ENCODE measurements at regions not wholly inside any gene's neighbourhood (a gene's known extent, or its start where the extent isn't known, plus 50 kb on each side); places are given as distances from the start of the nearest gene placed in this dataset.

DNA sequence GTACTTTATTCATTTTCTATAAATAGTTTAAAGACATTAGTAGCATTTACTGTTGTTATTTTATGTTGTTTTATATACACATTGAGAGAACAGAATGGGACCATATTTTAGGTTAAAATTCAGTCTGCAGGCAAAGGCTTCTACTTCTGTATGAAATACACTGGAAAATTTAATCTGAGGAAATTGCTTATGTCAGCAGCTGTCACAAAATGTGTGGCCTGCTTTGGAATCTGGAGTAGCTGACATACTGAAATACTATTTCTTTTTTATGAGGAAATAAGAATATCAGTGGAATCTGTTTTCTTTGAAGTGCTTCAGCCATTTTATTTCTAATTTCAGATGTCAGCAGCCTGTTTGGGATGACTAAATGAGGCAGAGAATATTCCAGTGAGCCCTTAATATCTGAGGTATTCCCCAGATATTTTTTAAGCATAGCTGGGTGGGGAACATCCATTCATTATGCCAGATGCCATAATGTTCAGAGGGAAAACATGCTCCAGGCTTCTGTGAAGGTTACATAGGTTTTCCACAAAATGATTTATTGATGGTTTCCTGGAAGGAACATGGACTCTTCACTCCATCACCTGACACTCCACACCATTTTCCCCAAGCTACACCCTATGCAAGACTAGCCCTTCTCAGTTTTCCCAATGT lies 267.1 kb downstream of the ARL4A start:
- no peaks in the 10 kb centered on the region for H3K36me3 ChIP-seq (ENCODE audit: control insufficient read depth, insufficient read depth, low read length)
- no peak overlapping the region for H3K4me3 ChIP-seq (ENCODE audit: extremely low read depth, insufficient read depth, low read length, poor library complexity, severe bottlenecking)
- peaks cover 9% of the 10 kb centered on the region for H3K4me1 ChIP-seq (ENCODE audit: control insufficient read depth, insufficient read depth, low read length, poor library complexity, severe bottlenecking)
- no peaks in the 10 kb centered on the region for H3K9me3 ChIP-seq (ENCODE audit: control insufficient read depth, low read length)
- H3K27ac ChIP-seq (ENCODE audit: low read depth, low read length, severe bottlenecking) = no peak overlapping the region

DNA sequence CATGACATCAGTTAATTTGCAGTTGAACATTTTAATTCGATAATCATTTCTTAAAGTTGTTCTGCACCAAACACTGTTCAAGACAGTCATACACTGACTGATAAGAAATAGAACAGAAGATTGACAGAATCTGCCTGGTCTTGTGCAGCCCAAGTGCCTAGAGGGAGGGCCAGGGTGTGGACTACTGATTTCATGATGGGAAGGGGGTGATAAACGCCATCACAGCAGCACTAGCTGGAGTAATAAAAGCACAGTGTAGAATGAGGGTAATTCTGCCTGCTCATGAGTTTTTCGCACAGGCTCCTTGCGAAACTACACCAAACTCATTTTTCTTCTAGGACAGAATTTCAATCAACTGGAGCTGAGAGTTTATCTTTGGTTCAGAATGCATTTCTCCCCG lies 270.1 kb downstream of the ARL4A start:
- H3K4me3 ChIP-seq (ENCODE audit: extremely low read depth, insufficient read depth, low read length, poor library complexity, severe bottlenecking) = no peak overlapping the region
- WGBS, 2 experiments (ENCODE audit: insufficient coverage in 2 of 2) = 100% methylated on average over 1 of the region's 5 CpGs; no CpG with 5 or more reads in 1 of the 2 experiments
- H3K36me3 ChIP-seq (ENCODE audit: control insufficient read depth, insufficient read depth, low read length) = no peaks in the 10 kb centered on the region
- H3K9me3 ChIP-seq (ENCODE audit: control insufficient read depth, low read length) = no peaks in the 10 kb centered on the region
- no peaks in the 10 kb centered on the region for H3K4me1 ChIP-seq (ENCODE audit: control insufficient read depth, insufficient read depth, low read length, poor library complexity, severe bottlenecking)
- H3K27ac ChIP-seq (ENCODE audit: low read depth, low read length, severe bottlenecking) = no peak overlapping the region

DNA sequence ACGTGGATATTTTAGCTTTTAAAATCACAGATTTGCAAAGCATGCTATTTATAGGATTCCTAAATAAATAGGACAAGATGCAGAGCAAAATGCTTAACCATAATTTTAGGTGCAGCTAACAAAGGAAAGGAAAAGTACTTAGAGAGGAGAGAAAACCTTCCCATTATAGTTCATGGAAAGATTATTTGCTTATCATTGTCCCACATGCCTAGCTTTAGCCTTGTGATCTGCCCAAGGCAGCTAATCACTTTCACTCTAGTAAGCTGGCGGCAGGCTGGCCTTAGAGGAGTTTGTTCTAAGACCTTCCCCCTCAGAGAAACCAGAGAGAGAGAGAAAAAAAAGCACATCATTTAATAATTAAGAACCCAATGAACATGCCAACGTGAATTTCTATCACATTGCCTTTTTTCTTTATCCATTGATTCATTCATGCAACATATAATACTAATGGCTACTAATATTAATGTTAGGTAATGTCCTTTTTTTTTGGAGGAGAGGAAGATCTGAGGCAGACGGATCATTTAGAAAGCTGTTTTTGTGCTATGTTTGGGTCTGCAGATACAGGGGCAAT lies 274.6 kb downstream of the ARL4A start:
- no peaks in the 10 kb centered on the region for H3K36me3 ChIP-seq (ENCODE audit: control insufficient read depth, insufficient read depth, low read length)
- H3K9me3 ChIP-seq (ENCODE audit: control insufficient read depth, low read length) = no peaks in the 10 kb centered on the region
- no peak overlapping the region for H3K27ac ChIP-seq (ENCODE audit: low read depth, low read length, severe bottlenecking)
- WGBS, 2 experiments (ENCODE audit: insufficient coverage in 2 of 2) = 40 to 92% methylated on average over 1 of the region's 4 CpGs
- H3K4me3 ChIP-seq (ENCODE audit: extremely low read depth, insufficient read depth, low read length, poor library complexity, severe bottlenecking) = no peak overlapping the region
- no peaks in the 10 kb centered on the region for H3K4me1 ChIP-seq (ENCODE audit: control insufficient read depth, insufficient read depth, low read length, poor library complexity, severe bottlenecking)

DNA sequence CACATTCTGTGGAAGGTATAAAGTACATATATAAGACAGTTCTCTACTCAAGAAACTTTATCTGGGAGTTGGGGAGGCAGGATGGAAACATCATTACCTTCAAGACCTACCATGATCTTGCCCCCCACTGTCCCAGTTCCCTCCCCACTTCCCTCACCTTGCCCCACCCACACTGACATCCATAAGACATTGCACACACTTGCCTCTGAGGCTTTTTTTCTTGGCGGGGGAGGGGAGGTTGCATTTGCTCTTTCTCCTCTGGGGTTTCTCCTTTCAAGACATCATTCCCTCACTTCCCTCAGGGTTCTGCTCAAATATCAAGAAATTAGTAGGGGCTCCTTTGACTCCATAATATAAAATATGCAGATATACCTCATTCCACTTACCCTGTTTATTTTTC lies 276.0 kb downstream of the ARL4A start:
- Histone ChIP-seq H3K27ac (ENCODE audit: low read depth, low read length, severe bottlenecking) (no peak overlapping the region), H3K4me3 (ENCODE audit: extremely low read depth, insufficient read depth, low read length, poor library complexity, severe bottlenecking) (no peak overlapping the region), H3K9me3 (ENCODE audit: control insufficient read depth, low read length) (no peaks in the 10 kb centered on the region), H3K36me3 (ENCODE audit: control insufficient read depth, insufficient read depth, low read length) (no peaks in the 10 kb centered on the region), H3K4me1 (ENCODE audit: control insufficient read depth, insufficient read depth, low read length, poor library complexity, severe bottlenecking) (no peaks in the 10 kb centered on the region)
- WGBS, 2 experiments (ENCODE audit: insufficient coverage in 2 of 2) = 100% methylated on average over 1 of the region's 1 CpG; no CpG with 5 or more reads in 1 of the 2 experiments

- no peak overlapping the region for H3K4me3 ChIP-seq (ENCODE audit: extremely low read depth, insufficient read depth, low read length, poor library complexity, severe bottlenecking)
- 95% methylated on average over 4 of the region's 4 CpGs for WGBS, 2 experiments (ENCODE audit: insufficient coverage in 2 of 2)
- no peaks in the 10 kb centered on the region for H3K9me3 ChIP-seq (ENCODE audit: control insufficient read depth, low read length)
- no peaks in the 10 kb centered on the region for H3K36me3 ChIP-seq (ENCODE audit: control insufficient read depth, insufficient read depth, low read length)
- H3K4me1 ChIP-seq (ENCODE audit: control insufficient read depth, insufficient read depth, low read length, poor library complexity, severe bottlenecking) = no peaks in the 10 kb centered on the region
- no peak overlapping the region for H3K27ac ChIP-seq (ENCODE audit: low read depth, low read length, severe bottlenecking)
Measured at GRCh38 chr7:12964836-12965235, 277.4 kb downstream of the ARL4A start.

DNA sequence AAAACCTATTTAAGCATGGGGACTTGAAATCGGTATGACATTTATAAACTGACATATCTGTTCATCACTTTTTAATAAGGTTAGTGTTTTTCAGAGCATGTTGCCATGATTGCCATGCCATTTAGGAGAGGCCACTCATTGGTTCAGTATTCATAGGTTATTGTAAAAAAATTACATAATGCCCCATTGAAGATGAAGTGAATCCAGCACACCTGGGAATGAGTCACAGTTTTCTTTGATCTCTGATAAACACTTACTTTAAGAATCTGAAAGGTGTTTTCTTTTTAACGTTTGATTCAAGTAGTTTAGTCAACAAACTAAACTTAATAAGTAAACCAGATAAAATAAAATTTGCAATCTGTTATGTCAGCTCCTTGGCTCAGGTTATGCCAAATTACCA lies 278.3 kb downstream of the ARL4A start:
- no peaks in the 10 kb centered on the region for H3K9me3 ChIP-seq (ENCODE audit: control insufficient read depth, low read length)
- WGBS, 2 experiments (ENCODE audit: insufficient coverage in 2 of 2) = no CpG with 5 or more reads among the region's 2 CpGs
- H3K36me3 ChIP-seq (ENCODE audit: control insufficient read depth, insufficient read depth, low read length) = no peaks in the 10 kb centered on the region
- no peaks in the 10 kb centered on the region for H3K4me1 ChIP-seq (ENCODE audit: control insufficient read depth, insufficient read depth, low read length, poor library complexity, severe bottlenecking)
- H3K27ac ChIP-seq (ENCODE audit: low read depth, low read length, severe bottlenecking) = no peak overlapping the region
- H3K4me3 ChIP-seq (ENCODE audit: extremely low read depth, insufficient read depth, low read length, poor library complexity, severe bottlenecking) = no peak overlapping the region

- WGBS, 2 experiments (ENCODE audit: insufficient coverage in 2 of 2) = no CpG with 5 or more reads among the region's 3 CpGs
- H3K4me3 ChIP-seq (ENCODE audit: extremely low read depth, insufficient read depth, low read length, poor library complexity, severe bottlenecking) = no peak overlapping the region
- no peak overlapping the region for H3K27ac ChIP-seq (ENCODE audit: low read depth, low read length, severe bottlenecking)
- H3K9me3 ChIP-seq (ENCODE audit: control insufficient read depth, low read length) = no peaks in the 10 kb centered on the region
- no peaks in the 10 kb centered on the region for H3K36me3 ChIP-seq (ENCODE audit: control insufficient read depth, insufficient read depth, low read length)
- no peaks in the 10 kb centered on the region for H3K4me1 ChIP-seq (ENCODE audit: control insufficient read depth, insufficient read depth, low read length, poor library complexity, severe bottlenecking)
Measured at GRCh38 chr7:12967322-12967721, 279.9 kb downstream of the ARL4A start.

- no peak overlapping the region for H3K4me3 ChIP-seq (ENCODE audit: extremely low read depth, insufficient read depth, low read length, poor library complexity, severe bottlenecking)
- H3K36me3 ChIP-seq (ENCODE audit: control insufficient read depth, insufficient read depth, low read length) = no peaks in the 10 kb centered on the region
- H3K4me1 ChIP-seq (ENCODE audit: control insufficient read depth, insufficient read depth, low read length, poor library complexity, severe bottlenecking) = no peaks in the 10 kb centered on the region
- no peak overlapping the region for H3K27ac ChIP-seq (ENCODE audit: low read depth, low read length, severe bottlenecking)
- WGBS, 2 experiments (ENCODE audit: insufficient coverage in 2 of 2) = no CpG with 5 or more reads among the region's 4 CpGs
- H3K9me3 ChIP-seq (ENCODE audit: control insufficient read depth, low read length) = no peaks in the 10 kb centered on the region
Measured at GRCh38 chr7:12968836-12969422, 281.5 kb downstream of the ARL4A start.

DNA sequence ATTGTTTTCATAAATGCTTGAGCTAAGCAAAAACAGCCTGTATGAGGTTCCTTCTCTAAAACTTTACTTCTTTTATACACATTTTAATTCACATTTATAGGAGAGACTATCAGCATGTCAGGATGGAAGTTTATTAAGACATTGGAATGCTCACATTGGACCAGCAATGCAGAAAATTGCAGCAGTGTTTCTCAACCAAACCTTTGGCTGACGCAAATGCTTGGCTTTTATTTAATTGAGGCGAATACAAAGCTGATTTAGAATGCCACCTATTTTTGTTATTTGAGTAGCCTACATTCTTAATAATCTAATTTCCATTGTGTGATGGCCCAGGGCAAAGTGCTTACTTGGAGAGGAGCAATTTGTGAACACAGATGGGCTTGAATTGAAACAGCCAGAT lies 283.2 kb downstream of the ARL4A start:
- Histone ChIP-seq H3K4me3 (ENCODE audit: extremely low read depth, insufficient read depth, low read length, poor library complexity, severe bottlenecking) (no peak overlapping the region), H3K36me3 (ENCODE audit: control insufficient read depth, insufficient read depth, low read length) (no peaks in the 10 kb centered on the region), H3K4me1 (ENCODE audit: control insufficient read depth, insufficient read depth, low read length, poor library complexity, severe bottlenecking) (no peaks in the 10 kb centered on the region), H3K27ac (ENCODE audit: low read depth, low read length, severe bottlenecking) (no peak overlapping the region), H3K9me3 (ENCODE audit: control insufficient read depth, low read length) (no peaks in the 10 kb centered on the region)
- WGBS, 2 experiments (ENCODE audit: insufficient coverage in 2 of 2) = 100% methylated on average over 1 of the region's 2 CpGs

DNA sequence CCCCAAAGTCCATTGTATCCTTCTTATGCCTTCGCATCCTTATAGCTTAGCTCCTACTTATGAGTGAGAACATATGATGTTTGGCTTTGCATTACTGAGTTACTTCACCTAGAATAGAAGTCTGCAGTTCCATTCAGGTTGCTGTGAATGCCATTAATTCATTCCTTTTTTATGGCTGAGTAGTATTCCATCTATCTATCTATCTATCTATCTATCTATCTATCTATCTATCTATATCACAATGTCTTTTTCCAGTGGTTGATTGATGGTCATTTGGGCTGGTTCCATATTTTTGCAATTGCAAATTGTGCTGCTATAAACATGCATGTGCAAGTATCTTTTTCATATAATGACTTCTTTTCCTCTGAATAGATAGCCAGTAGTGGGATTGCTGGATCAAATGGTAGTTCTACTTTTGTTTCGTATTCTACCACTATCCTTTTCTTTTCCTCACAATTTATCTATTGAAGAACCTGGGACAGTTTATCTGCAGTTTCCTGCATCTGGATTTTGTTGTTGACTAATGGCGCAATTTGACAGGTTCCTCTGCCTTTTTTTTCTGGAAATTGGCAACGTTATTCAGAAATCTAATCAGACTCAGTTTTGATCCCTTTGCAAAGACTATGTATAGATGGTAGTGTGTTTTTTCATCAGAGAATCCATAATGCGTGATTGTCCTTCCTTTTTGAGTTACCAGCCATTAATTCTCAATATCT lies 287.2 kb downstream of the ARL4A start:
- H3K9me3 ChIP-seq (ENCODE audit: control insufficient read depth, low read length) = no peaks in the 10 kb centered on the region
- no peak overlapping the region for H3K27ac ChIP-seq (ENCODE audit: low read depth, low read length, severe bottlenecking)
- no peaks in the 10 kb centered on the region for H3K4me1 ChIP-seq (ENCODE audit: control insufficient read depth, insufficient read depth, low read length, poor library complexity, severe bottlenecking)
- H3K36me3 ChIP-seq (ENCODE audit: control insufficient read depth, insufficient read depth, low read length) = no peaks in the 10 kb centered on the region
- no peak overlapping the region for H3K4me3 ChIP-seq (ENCODE audit: extremely low read depth, insufficient read depth, low read length, poor library complexity, severe bottlenecking)
- WGBS, 2 experiments (ENCODE audit: insufficient coverage in 2 of 2) = 100% methylated on average over 1 of the region's 5 CpGs; no CpG with 5 or more reads in 1 of the 2 experiments

GRCh38 chr7:12975412-12975811 lies 288.0 kb downstream of the ARL4A start:
- H3K27ac ChIP-seq (ENCODE audit: low read depth, low read length, severe bottlenecking) = no peak overlapping the region
- H3K4me3 ChIP-seq (ENCODE audit: extremely low read depth, insufficient read depth, low read length, poor library complexity, severe bottlenecking) = no peak overlapping the region
- no peaks in the 10 kb centered on the region for H3K36me3 ChIP-seq (ENCODE audit: control insufficient read depth, insufficient read depth, low read length)
- H3K9me3 ChIP-seq (ENCODE audit: control insufficient read depth, low read length) = no peaks in the 10 kb centered on the region
- H3K4me1 ChIP-seq (ENCODE audit: control insufficient read depth, insufficient read depth, low read length, poor library complexity, severe bottlenecking) = no peaks in the 10 kb centered on the region
